HL-60 (cell line): ENCODE measurements at regions not wholly inside any gene's neighbourhood (a gene's known extent, or its start where the extent isn't known, plus 50 kb on each side); places are given as distances from the start of the nearest gene placed in this dataset.

Source experiments
- CTCF ChIP-seq: IDR thresholded peaks from one replicate; pipeline ENCODE4 v1.5.1; 2011; ENCODE audit warnings: low read length, control low read depth, inconsistent platforms; ENCODE audit not compliant: insufficient read depth
- POLR2AphosphoS5 ChIP-seq: IDR thresholded peaks from 2 replicates; pipeline ENCODE4 v1.6.1; 2012; ENCODE audit warnings: low read depth
- REST ChIP-seq: IDR thresholded peaks from 2 replicates; pipeline ENCODE4 v1.6.1; 2012; ENCODE audit warnings: low read depth; ENCODE audit not compliant: insufficient replicate concordance
- SPI1 ChIP-seq: IDR thresholded peaks from 2 replicates; pipeline ENCODE4 v1.6.1; 2012; ENCODE audit warnings: low read depth, mild to moderate bottlenecking, borderline replicate concordance

- TF ChIP-seq REST (no peak), CTCF (no peak), POLR2AphosphoS5 (no peak), SPI1 (no peak)
Observed at GRCh38 chr17:72526769-72527168, 405.9 kb downstream of the SOX9 start.
